ENCODE measurements at regions not wholly inside any gene's neighbourhood (a gene's known extent, or its start where the extent isn't known, plus 50 kb on each side); places are given as distances from the start of the nearest gene placed in this dataset.

- no peak for DNase-seq
- no peaks in the 10 kb centered on the region for H3K4me1 Mint-ChIP-seq
- Histone ChIP-seq H3K27me3 (ENCODE audit: control insufficient read depth, insufficient read depth, low read length, poor library complexity, severe bottlenecking) (peaks cover 17% of the 10 kb centered on the region), H3K9me3 (ENCODE audit: control insufficient read depth, low read length) (peaks cover 14% of the 10 kb centered on the region), H3K36me3 (ENCODE audit: control insufficient read depth, insufficient read depth, low read length) (no peaks in the 10 kb centered on the region), H3K27ac (ENCODE audit: low read depth, low read length) (no peak overlapping the region), H3K9ac (ENCODE audit: extremely low read depth, low read length, poor library complexity, severe bottlenecking) (no peak overlapping the region), H3K4me3 (ENCODE audit: low read length) (no peak overlapping the region), H3K4me1 (ENCODE audit: control insufficient read depth, insufficient read depth, low read length) (no peaks in the 10 kb centered on the region)
- H3K4me3 Mint-ChIP-seq = no peak overlapping the region
- no peak for TF ChIP-seq CTCF (conservative IDR thresholded peaks at IDR 0.05)
- H3K9me3 Mint-ChIP-seq = peaks cover 16% of the 10 kb centered on the region
- peaks cover 4% of the 10 kb centered on the region for H3K36me3 Mint-ChIP-seq (ENCODE audit: low read depth)
- H3K27ac Mint-ChIP-seq = no peak overlapping the region
- peaks cover 5% of the 10 kb centered on the region for H3K27me3 Mint-ChIP-seq (ENCODE audit: insufficient read depth)
Measured at GRCh38 chr9:22198681-22199080, 189.6 kb upstream of the CDKN2B start.

DNA sequence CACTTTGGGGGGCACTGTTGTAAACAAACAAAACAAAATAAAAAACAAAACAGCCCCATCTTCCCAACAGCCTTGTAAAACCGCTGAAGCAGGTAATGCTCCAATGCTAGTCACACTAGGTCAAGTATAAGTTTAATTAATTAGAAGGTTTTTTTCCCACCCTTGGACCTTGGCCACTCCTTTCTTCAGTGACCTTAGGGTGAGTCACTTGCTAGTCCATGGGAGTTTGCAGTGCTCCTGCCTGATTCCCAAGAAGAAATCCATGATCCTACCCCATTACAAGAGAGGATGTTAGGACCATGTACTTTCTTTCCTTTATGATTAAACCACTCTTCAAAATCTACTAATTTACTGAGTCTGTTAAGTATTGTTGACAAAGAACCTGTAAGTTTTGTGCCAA lies 192.2 kb upstream of the CDKN2B start:
- Mint-ChIP-seq H3K4me1 (no peaks in the 10 kb centered on the region), H3K27me3 (ENCODE audit: insufficient read depth) (no peaks in the 10 kb centered on the region), H3K36me3 (ENCODE audit: low read depth) (peaks cover 4% of the 10 kb centered on the region), H3K27ac (no peak overlapping the region), H3K9me3 (peaks cover 16% of the 10 kb centered on the region), H3K4me3 (no peak overlapping the region)
- H3K4me3 ChIP-seq (ENCODE audit: low read length) = no peak overlapping the region
- no peak for TF ChIP-seq CTCF (conservative IDR thresholded peaks at IDR 0.05)
- peaks cover 14% of the 10 kb centered on the region for H3K9me3 ChIP-seq (ENCODE audit: control insufficient read depth, low read length)
- no peak for DNase-seq
- H3K9ac ChIP-seq (ENCODE audit: extremely low read depth, low read length, poor library complexity, severe bottlenecking) = no peak overlapping the region
- H3K36me3 ChIP-seq (ENCODE audit: control insufficient read depth, insufficient read depth, low read length) = no peaks in the 10 kb centered on the region
- H3K27me3 ChIP-seq (ENCODE audit: control insufficient read depth, insufficient read depth, low read length, poor library complexity, severe bottlenecking) = peaks cover 9% of the 10 kb centered on the region
- no peak overlapping the region for H3K27ac ChIP-seq (ENCODE audit: low read depth, low read length)
- no peaks in the 10 kb centered on the region for H3K4me1 ChIP-seq (ENCODE audit: control insufficient read depth, insufficient read depth, low read length)
- 88% methylated on average over 1 of the region's 1 CpG; no CpG with 5 or more reads in 1 of the 2 experiments for WGBS, 2 experiments (ENCODE audit: insufficient coverage in 1 of 2, insufficient read length in 1 of 2)

GRCh38 chr9:22203371-22204138 lies 194.4 kb upstream of the CDKN2B start:
- no peaks in the 10 kb centered on the region for H3K9me3 ChIP-seq (ENCODE audit: control insufficient read depth, low read length)
- H3K36me3 ChIP-seq (ENCODE audit: control insufficient read depth, insufficient read depth, low read length) = no peaks in the 10 kb centered on the region
- no peak for TF ChIP-seq CTCF (conservative IDR thresholded peaks at IDR 0.05)
- 77 to 85% methylated on average over 6 to 8 of the region's 8 CpGs for WGBS, 2 experiments (ENCODE audit: insufficient coverage in 1 of 2, insufficient read length in 1 of 2)
- peaks cover 9% of the 10 kb centered on the region for H3K27me3 ChIP-seq (ENCODE audit: control insufficient read depth, insufficient read depth, low read length, poor library complexity, severe bottlenecking)
- Mint-ChIP-seq H3K27ac (no peak overlapping the region), H3K36me3 (ENCODE audit: low read depth) (no peaks in the 10 kb centered on the region), H3K4me3 (no peak overlapping the region), H3K9me3 (peaks cover 3% of the 10 kb centered on the region), H3K27me3 (ENCODE audit: insufficient read depth) (no peaks in the 10 kb centered on the region), H3K4me1 (peaks cover 11% of the 10 kb centered on the region)
- no peak for DNase-seq
- peaks cover 3% of the 10 kb centered on the region for H3K4me1 ChIP-seq (ENCODE audit: control insufficient read depth, insufficient read depth, low read length)
- H3K4me3 ChIP-seq (ENCODE audit: low read length) = no peak overlapping the region
- no peak overlapping the region for H3K27ac ChIP-seq (ENCODE audit: low read depth, low read length)
- H3K9ac ChIP-seq (ENCODE audit: extremely low read depth, low read length, poor library complexity, severe bottlenecking) = no peak overlapping the region

Data from endodermal cell (in vitro differentiated cells).